Hematopoietic multipotent progenitor cell treated with erythropoietin and hydrocortisone succinate and interleukin-3 and kit ligand, for 4 days (in vitro differentiated cells): ENCODE measurements at regions not wholly inside any gene's neighbourhood (a gene's known extent, or its start where the extent isn't known, plus 50 kb on each side); places are given as distances from the start of the nearest gene placed in this dataset.
"Not testable (repeated sequence)": the region's sequence is repeated elsewhere in the genome, so short reads cannot be mapped to it uniquely, and the experiment has no call there.

Experiments
- DNase-seq: peaks from one replicate; pipeline ENCODE4 v3.0.0-alpha.2; 2015

- DNase-seq, result no peak
Observed at GRCh38 chr2:16454621-16455020, 211.0 kb downstream of the CYRIA start.

- DNase-seq, result no peak
Observed at GRCh38 chr2:16452123-16452522, 213.5 kb downstream of the CYRIA start.

GRCh38 chr2:16446706-16447105, 218.9 kb downstream of the CYRIA start:
- DNase-seq, result no peak

GRCh38 chr2:16442971-16443370, 222.7 kb downstream of the CYRIA start:
- peak; percentile 50 for DNase-seq

- DNase-seq, result no peak
Observed at GRCh38 chr2:16441431-16441830, 224.2 kb downstream of the CYRIA start.

- no peak for DNase-seq
Observed at GRCh38 chr2:16440898-16441297, 224.7 kb downstream of the CYRIA start.

- peak; percentile 99 for DNase-seq
Observed at GRCh38 chr2:16438613-16439321, 226.9 kb downstream of the CYRIA start.

GRCh38 chr2:16437189-16437588, 228.4 kb downstream of the CYRIA start:
- no peak for DNase-seq

GRCh38 chr2:16434393-16434792, 231.2 kb downstream of the CYRIA start:
- DNase-seq, result no peak

- peak; percentile 82 for DNase-seq
Observed at GRCh38 chr2:16430846-16431245, 234.8 kb downstream of the CYRIA start.

GRCh38 chr2:16429431-16430145, 236.0 kb downstream of the CYRIA start:
- peak; percentile 68 for DNase-seq

GRCh38 chr2:16429002-16429401, 236.6 kb downstream of the CYRIA start:
- DNase-seq, result no peak

GRCh38 chr2:16425462-16426336, 239.9 kb downstream of the CYRIA start:
- no peak for DNase-seq

GRCh38 chr2:16420421-16420820, 245.2 kb downstream of the CYRIA start:
- DNase-seq, result no peak

- DNase-seq, result peak; percentile 75
Observed at GRCh38 chr2:16417726-16418125, 247.9 kb downstream of the CYRIA start.

GRCh38 chr2:16416651-16417050, 249.0 kb downstream of the CYRIA start:
- DNase-seq, result no peak

GRCh38 chr2:16415861-16416260, 249.8 kb downstream of the CYRIA start:
- not testable (repeated sequence) for DNase-seq

- no peak for DNase-seq
Observed at GRCh38 chr2:16413947-16414346, 251.7 kb downstream of the CYRIA start.

GRCh38 chr2:16413285-16413684, 252.3 kb downstream of the CYRIA start:
- DNase-seq, result peak; percentile 98

- no peak for DNase-seq
Observed at GRCh38 chr2:16412321-16413030, 253.2 kb downstream of the CYRIA start.

GRCh38 chr2:16411788-16412187, 253.8 kb downstream of the CYRIA start:
- no peak for DNase-seq

- DNase-seq, result no peak
Observed at GRCh38 chr2:16409849-16410248, 255.8 kb downstream of the CYRIA start.

- no peak for DNase-seq
Observed at GRCh38 chr2:16409006-16409390, 256.6 kb downstream of the CYRIA start.
